ENCODE measurements at regions not wholly inside any gene's neighbourhood (a gene's known extent, or its start where the extent isn't known, plus 50 kb on each side); places are given as distances from the start of the nearest gene placed in this dataset.
"Not testable (repeated sequence)": the region's sequence is repeated elsewhere in the genome, so short reads cannot be mapped to it uniquely, and the experiment has no call there.

GRCh38 chrX:136975684-136976470 is 57.9 kb downstream of the GPR101 start:
- DNase-seq (ENCODE audit: low read depth in 1 of 2, low spot score in 1 of 2), result no peak

- no peak for DNase-seq (ENCODE audit: low read depth in 1 of 2, low spot score in 1 of 2)
These were observed 65.8 kb downstream of the GPR101 start for GRCh38 chrX:136967966-136968365.

DNA sequence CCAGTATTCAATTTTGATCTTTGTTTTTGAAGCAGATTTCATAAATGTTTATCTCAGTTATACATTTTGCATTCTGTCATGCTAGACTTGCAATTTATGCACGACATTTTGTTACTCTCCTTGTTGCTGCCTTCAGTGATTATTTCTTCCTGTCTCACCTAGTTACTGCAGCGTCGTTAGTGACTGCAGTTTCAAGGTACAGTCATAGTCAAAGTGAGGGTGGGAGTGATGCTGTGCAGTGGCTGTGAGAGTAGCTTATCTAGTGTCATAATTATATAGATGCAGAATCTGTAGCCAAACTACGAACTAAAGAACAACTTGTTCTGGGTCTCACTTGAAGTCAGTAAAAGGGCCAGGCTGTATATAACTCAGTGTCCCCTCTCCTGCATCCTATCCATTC is 69.8 kb downstream of the GPR101 start:
- no peak for DNase-seq (ENCODE audit: low read depth in 1 of 2, low spot score in 1 of 2)

DNA sequence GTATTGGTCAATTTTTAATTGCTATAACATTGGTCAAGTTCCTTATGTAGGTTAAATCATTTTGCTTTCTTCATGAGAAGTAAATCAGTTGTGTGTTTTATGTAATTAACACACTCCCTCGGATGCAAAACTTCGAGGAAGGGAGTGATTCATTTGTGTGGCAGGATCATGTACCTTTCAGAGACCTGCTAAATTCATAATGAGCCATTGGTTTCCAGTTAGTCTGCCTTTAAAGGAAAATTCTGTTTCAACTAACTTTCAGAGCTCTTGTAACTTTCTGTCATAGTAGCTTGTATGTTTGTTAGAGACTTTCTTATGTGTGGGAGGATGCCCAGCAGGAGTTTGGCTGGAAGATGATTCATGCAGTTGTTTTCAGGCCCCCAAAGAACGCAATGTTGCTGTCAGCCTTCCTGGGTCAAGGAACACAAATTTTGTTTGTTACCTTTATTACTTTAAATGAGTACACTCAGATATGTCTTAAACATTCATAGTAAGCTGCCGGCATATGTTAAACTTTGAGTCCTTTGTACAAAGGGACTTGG is 72.1 kb downstream of the GPR101 start:
- no peak for DNase-seq (ENCODE audit: low read depth in 1 of 2, low spot score in 1 of 2)

DNA sequence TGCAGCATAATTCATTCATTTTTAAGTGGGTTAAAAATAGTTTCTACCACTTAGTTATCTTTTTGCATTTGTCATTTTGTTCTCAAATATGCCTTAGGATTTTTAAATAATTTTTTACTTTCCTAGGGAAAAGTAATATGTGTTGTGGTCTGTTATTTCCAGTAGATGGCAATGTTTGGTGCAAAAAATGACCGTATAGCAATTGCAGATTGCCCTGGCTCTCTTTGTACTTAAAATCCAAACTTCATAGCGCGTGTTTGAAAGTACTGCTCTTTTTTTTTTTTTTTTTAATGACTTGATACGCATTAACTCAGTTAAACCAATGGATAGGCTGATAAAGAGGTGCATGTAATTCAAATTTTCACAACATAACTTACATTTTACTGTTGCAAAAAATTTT is 74.4 kb upstream of the RBMX start:
- no peak for DNase-seq (ENCODE audit: low read depth in 1 of 2, low spot score in 1 of 2)

DNA sequence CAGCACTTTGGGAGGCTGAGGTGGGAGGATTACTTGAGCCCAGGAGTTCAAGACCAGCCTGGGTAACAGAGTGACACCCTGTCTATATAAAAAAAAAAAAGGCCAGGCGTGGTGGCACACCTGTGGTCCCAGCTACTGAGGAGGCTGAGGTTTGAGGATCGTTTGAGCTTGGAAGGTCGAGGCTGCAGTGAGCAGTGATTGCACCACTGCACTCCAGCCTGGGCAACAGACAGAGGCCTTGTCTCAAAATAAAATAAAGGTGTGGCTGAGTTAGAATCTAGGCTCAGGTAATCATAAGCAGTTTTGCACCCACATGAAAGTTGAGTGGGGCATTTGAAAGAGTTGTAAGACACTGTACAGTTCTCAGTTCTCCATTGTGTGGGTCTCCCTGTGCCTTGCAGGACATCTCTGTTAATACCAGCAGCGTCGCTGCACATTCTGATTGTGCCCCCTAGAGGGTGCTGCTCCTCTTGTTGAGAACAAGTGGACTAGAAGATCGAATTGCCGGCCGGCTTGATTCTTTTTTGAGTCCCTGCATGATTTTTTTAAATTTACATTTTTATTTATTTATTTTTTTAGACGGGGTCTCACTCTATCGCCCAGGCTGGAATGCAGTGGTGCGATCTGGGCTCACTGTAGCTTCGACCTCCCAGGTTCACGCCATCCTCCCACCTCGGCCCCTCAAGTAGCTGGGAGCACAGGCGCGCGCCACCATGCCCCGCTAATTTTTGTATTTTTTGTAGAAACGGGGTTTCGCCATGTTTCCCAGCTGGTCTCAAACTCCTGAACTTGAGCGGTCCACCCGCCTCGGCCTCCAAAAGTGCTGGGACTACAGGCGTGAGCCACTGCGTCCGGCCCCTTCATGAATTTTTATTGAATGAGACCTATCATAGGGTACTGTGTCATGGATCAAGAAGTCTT is 73.6 kb upstream of the RBMX start:
- peak in 1 of 2 donors; percentile 10 for DNase-seq (ENCODE audit: low read depth in 1 of 2, low spot score in 1 of 2)

GRCh38 chrX:136950211-136950610 is 69.7 kb upstream of the RBMX start:
- no peak for DNase-seq (ENCODE audit: low read depth in 1 of 2, low spot score in 1 of 2)

GRCh38 chrX:136941396-136942337 is 61.1 kb upstream of the RBMX start:
- DNase-seq (ENCODE audit: low read depth in 1 of 2, low spot score in 1 of 2), result no peak

- no peak for DNase-seq (ENCODE audit: low read depth in 1 of 2, low spot score in 1 of 2)
These were observed 55.6 kb upstream of the RBMX start for GRCh38 chrX:136936183-136936549.

DNA sequence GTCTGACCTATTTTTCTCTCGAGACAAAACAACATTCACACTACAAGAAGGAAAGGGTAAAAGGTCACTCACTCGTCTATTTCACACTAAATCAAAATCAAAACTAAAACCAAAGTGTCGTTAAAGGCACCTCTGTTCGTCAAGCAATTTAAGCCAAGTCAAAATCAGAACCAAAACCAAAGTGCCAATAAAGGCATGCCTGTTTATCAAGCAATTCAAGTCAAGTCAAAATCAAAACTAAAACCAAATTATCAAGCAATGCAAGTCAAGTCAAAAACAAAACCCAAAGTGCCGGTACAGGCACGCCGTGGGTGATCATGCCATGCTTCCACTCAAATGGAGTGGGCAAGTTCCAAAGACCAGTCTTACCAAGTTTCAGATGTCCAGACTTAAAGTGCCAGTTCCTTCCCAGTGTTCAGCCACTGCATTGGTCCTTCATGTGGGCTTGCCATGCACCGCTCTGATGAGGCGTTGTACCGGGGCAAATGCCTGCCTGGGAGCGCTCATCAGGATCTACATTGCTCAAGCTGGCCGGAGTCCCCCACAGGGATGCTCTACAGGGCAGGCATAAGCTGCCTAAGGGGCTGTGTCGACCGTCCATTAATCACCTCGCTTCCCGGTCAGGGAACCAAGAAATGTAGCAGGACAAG is 55.1 kb upstream of the RBMX start:
- DNase-seq (ENCODE audit: low read depth in 1 of 2, low spot score in 1 of 2), result not testable (repeated sequence)

- not testable (repeated sequence) for DNase-seq (ENCODE audit: low read depth in 1 of 2, low spot score in 1 of 2)
These were observed 54.1 kb upstream of the RBMX start for GRCh38 chrX:136934652-136935051.

DNA sequence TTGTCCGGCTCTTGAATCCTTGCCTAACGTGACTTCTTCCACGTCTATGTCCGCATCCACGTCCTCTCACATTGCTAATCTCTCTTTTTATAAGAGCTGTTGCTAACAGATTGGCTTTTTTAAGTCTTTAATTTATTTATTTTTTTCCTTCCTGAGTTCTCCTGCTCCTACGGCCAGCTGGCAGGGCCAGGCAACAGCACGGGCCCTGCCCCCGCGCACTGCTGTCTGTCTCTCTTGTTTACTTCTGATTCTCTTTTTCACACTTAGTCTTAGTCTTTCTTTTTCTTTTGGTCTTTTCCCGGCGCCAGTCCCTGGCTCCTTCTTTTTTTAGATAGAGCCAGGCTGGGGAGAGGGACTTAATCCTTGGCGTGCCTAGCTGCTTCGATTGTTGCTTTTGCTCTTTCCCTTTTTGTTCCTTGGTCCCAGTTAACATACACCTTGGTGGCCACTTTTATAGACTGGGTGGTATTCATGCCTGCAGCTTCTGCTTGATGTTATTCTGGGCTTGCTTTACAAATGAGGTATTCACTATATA is 53.2 kb upstream of the RBMX start:
- DNase-seq (ENCODE audit: low read depth in 1 of 2, low spot score in 1 of 2), result no peak

DNA sequence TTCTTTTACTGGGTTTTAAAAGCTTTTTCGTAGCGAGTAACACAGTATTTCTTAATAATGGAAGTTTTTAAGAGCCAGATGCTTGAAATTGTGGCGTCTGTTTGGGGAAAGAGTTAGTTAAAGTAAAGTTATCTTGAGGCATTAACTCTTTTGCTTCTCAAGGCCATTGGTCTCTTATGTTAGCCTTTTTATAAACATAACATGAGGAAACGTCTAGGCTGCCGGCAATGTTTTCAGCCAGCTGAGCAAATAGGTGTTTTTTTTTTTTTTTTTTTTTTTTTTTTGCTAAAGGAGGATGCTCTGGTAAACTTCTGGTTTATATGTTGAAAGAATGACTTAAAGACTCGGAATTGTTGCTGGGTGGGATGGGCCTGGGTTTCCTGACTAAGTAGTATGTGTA is 51.1 kb upstream of the RBMX start:
- DNase-seq (ENCODE audit: low read depth in 1 of 2, low spot score in 1 of 2), result no peak
